Loucy (cell line): ENCODE measurements at regions not wholly inside any gene's neighbourhood (a gene's known extent, or its start where the extent isn't known, plus 50 kb on each side); places are given as distances from the start of the nearest gene placed in this dataset.

Source experiments
- CTCF ChIP-seq: fragments of 200-600 bp; sonication (generic); conservative IDR thresholded peaks from 2 replicates; pipeline ENCODE4 v1.5.1; 2014; ENCODE audit warnings: mild to moderate bottlenecking, antibody characterized with exemption, low read length
- EZH2phosphoT487 ChIP-seq: fragments of 200-600 bp; IDR thresholded peaks from 2 replicates; pipeline ENCODE4 v1.6.1; 2018; ENCODE audit warnings: antibody characterized with exemption, mild to moderate bottlenecking, moderate library complexity, borderline replicate concordance

- TF ChIP-seq CTCF (no peak), EZH2phosphoT487 (no peak)
Observed at GRCh38 chr4:13866881-13867280, 239.4 kb upstream of the BOD1L1 start.
